HG03095 (cell line): ENCODE measurements at regions not wholly inside any gene's neighbourhood (a gene's known extent, or its start where the extent isn't known, plus 50 kb on each side); places are given as distances from the start of the nearest gene placed in this dataset.
"Not testable (repeated sequence)": the region's sequence is repeated elsewhere in the genome, so short reads cannot be mapped to it uniquely, and the experiment has no call there.

ENCODE experiments used
- ATAC-seq: cut with Tn5 transposase; IDR thresholded peaks from one replicate; pipeline ENCODE4 v1.9.1; 2021; ENCODE audit warnings: moderate library complexity; ENCODE audit not compliant: unreplicated experiment

- ATAC-seq: no peak
Measured at GRCh38 chr11:38461751-38462150, 1863.7 kb upstream of the RAG2 start.

DNA sequence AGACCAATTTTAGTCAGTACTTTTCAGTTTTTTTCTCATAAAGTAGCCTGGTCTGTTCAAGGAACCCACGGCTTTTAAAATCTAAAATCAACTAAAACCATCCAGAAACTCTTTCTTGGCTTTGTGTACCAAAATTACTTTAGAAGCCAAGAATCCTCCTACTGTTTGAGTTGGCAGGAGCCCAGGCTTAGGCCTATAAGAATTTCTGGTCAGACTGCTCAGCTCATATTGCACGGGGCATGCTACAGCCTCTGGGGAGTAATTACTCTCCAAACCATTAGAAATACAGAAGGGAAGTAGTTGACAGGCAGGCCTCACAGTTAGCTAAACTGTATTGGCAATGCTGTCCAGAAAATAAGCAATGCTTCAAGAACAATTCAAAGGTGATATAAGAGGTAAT, 1862.9 kb upstream of the RAG2 start:
- no peak for ATAC-seq

GRCh38 chr11:38460429-38460828, 1862.4 kb upstream of the RAG2 start:
- no peak for ATAC-seq

DNA sequence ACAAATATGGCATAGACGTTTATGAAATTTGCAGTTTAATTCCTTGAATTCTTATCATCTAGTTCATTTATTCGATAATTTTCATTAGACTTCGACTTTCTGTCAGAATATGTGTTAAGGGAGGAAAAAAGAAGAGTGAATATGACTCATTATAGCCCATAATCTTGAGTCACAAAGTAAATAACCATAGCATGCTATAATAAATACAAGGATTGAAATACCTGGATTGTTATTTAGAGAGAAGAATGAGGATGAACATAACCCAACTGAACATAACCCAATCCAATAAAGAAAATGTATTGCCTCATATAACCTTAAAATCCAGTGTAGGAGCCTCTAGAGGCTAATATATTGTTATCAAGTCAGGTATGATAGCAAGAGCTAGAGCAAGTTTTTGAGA, 1858.3 kb upstream of the RAG2 start:
- ATAC-seq: no peak

GRCh38 chr11:38448284-38448683, 1850.2 kb upstream of the RAG2 start:
- ATAC-seq: no peak

- ATAC-seq: no peak
Measured at GRCh38 chr11:38446336-38446735, 1848.3 kb upstream of the RAG2 start.

- ATAC-seq: no peak
Measured at GRCh38 chr11:38438091-38438490, 1840.1 kb upstream of the RAG2 start.

DNA sequence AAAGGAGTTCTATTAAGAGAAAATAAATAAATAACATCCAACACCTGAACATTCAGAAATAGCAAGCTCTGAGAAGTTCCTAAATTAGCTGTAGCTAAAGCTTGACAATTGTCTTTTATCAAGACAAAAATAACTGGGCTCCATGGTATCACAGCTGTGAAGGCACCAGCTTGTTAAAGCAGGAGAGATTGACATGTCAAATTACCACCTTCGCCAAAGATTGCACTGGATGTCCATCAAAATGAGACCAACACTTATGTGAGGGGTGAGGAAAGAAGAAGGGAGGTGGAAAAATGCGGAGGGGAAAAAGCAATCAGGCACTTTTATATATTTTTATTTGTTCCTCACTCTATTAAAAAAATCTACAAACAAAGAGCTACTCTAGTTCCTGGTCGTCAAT, 1827.5 kb upstream of the RAG2 start:
- ATAC-seq: no peak

GRCh38 chr11:38423042-38423441, 1825.0 kb upstream of the RAG2 start:
- no peak for ATAC-seq

DNA sequence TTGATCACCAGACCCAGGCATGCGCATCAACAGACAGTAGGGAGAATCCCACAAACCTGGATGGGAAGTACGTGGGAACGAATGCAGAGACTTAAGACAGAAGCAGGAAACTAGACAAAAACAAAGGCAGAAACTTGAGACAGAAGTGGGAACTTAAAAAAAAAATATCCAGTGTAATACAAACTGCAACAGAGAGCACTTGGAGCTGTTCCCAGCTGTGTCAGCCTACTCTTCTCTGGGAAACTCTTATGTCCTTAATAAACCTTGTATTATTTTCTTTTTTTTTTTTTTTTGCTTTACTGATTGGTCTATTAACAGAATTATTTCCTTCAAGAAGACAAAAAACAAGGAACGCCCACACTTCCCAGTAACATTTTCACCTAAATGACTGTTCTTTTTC, 1818.1 kb upstream of the RAG2 start:
- ATAC-seq: no peak

- no peak for ATAC-seq
Measured at GRCh38 chr11:38411149-38411548, 1813.1 kb upstream of the RAG2 start.

DNA sequence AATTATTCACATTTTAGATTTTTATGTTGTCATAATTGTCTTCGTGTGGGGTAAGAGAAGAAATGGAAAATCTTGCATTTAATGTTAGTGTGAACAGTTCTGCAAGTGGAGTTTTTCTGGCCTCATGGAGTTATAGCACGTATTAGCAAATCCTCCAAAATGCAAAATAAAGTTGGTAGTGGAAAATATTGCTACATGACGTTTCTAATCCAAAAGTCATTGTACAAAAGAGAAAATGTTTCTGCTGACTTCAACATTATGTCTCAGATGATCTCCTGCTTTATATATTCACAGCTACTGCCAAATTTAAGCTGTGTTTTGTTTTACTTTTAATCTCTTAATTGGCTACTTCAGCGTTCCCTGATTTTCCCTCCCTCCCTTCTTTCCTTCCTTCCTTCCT, 1804.0 kb upstream of the RAG2 start:
- no peak for ATAC-seq

DNA sequence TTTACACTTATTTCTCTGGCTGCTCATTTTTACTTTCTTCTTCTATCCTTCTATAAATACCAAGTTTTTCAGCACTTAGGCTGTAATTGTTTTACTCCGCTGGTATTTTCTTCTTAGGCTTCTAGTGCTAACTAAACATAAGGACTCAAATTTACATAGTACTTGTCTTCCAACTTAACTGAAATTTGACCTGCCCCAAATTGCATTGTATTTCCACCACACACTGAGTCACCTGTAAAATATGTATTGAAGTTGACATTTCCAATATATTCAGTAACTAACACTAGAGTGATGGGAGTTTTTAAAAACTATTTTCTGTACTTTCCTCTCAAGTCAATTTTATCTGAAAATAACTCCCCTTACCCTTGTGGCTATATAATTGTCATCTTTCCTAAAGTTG, 1794.1 kb upstream of the RAG2 start:
- ATAC-seq: no peak

DNA sequence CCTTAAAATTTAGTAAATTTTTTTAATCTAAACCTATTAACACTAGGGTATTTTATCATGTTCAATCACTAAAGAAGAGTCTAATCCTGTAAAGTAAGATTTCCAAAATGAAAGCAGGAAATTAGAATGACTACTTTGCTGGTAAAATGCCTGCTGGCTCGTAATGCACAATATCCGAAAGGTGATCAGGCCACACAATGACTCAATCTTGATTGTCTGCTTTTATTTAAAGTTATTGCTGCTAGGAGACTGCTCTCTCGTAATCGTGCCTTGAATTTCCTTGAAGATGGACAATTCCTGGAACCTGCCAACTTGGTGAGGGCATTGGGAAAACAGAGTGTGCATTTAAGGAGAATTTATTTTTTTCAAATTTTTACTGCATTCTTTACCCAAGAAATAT, 1786.5 kb upstream of the RAG2 start:
- no peak for ATAC-seq

DNA sequence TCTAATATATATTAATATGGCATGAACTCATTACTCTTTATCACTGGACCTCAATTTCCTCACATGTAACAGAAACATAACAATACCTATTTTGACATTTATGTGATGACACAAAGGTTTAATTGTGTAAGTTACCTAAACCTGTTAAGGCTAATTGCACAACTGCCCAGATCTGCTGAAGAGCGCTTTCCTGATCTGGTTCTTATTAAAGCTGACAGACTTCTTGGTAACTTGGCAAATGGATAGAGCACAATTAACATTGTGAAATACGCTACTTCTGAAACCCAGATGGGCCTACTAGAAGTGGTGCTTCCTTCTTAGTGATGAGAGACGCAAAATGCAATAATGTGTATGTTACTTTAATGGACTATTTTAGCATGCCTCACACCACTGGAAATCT, 1767.2 kb upstream of the RAG2 start:
- no peak for ATAC-seq

DNA sequence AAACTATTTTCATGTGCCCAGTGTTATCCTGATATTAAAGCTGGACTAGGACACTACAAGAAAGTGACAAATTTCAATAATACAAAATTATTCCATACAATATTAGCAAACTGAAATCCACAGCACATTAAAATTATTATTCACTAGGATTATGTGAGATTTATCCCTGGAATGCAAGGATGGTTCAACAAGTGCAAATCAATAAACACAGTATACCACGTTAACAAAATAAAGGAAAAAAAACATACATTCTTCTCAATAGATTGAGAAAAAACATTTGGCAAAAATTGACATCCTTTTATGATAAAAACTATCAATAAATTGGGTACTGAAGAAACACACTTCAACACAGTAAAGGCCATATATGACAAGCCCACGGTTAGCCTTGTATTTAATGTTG, 1758.2 kb upstream of the RAG2 start:
- ATAC-seq: no peak

DNA sequence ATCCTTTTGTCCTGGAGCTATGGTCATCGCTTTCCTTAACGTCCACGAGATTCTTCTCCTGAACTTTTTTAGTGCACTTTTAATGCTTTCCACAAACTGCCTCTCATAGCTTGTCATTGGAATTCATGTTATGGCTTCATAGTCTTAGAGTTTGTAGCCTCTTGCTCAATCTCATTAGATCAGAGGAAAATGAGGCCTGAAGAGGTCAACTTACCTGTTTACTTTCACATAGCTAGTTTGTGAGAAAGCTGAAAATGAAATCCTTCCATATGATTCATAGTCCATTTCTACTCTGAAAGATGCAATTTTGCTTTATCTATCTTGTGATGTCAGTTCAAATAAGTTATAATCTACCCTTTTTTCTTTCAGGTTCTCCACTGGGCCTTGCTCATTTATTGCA, 1747.2 kb upstream of the RAG2 start:
- ATAC-seq: no peak

- not testable (repeated sequence) for ATAC-seq
Measured at GRCh38 chr11:38341612-38342011, 1743.6 kb upstream of the RAG2 start.

DNA sequence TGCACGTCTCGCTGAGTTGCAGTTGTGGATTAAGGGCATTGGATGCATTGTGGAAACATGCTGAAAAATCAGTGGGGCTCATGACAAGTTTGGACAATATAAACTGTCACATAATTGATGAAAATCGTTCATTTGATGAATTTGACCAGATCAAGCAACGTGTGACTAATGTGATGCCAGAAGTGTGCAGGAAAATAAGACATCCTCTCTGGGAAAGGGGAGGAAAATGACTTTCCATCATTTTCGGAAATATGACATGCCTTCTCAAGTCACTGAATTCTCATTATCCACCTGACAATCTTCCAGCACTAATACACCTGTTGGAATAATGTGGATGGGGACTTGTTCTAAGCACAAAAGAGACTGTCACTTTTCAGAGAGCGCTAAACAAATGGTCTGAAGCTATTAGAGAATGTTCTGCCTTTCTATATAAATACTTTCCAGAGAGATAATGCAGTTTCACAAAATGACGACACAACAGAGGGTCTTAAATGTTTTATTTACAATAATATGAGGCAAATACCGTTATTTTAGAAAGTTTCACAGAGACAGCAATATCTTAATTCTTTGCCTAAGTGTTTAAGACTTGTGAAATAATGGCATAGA, 1741.9 kb upstream of the RAG2 start:
- no peak for ATAC-seq

- ATAC-seq: not testable (repeated sequence)
Measured at GRCh38 chr11:38338022-38338421, 1740.0 kb upstream of the RAG2 start.

DNA sequence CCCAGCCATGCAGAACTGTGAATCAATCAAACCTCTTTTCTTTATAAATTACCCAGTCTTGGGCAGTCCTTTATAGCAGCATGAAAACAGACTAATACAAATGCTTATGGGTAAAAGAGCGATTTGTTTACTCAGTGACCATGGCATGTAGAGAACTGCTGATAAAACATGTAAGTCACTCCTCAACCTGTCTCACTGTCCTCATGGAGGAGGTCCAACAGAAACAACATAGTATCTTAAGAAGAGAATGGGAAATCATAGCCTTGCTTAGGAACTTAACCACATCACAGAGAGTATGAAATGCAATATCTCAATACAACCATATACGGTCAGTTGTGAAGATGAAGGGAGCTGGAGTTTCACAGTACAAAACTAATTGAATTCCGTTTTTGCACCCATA, 1734.0 kb upstream of the RAG2 start:
- ATAC-seq: no peak

GRCh38 chr11:38330578-38330977, 1732.5 kb upstream of the RAG2 start:
- ATAC-seq: no peak

DNA sequence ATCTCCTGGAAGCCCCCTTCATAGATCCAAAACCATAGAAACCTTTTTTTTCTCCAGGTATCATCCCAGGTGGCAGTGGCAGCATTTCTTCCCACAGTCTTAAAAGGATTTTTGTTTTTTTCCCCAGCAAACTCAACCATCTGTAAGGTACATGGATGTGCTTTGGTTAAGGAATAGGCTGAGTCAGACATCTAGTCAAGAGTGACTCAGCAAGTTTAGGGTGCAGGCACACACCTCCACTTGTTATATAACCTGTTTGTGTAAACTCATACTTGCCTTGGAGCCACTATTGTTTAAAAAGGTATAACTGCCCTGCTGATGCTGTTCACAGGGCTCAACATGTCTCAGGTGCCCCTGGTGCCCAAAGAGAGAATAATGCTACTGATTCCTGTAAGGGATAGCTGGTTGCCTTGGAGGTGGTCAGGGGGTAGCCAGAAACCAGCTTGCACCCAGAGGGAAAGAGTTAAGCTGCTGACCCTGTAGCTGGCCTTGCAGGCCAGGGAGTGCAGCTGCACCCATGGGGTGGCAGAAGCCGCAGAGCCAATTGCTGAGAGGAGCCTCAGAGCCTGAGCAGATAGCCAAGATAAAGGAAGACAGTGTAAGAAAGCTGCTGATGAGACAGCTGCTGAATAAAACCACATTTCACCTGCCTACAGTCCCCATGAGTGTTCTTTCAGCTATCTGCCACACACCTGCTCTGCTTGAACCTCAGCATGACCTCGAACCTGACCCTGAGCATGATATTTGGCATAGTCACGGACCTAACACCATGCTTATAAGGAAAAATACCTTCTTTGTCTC, 1726.1 kb upstream of the RAG2 start:
- ATAC-seq: no peak
